H1 (cell line): ENCODE measurements at regions not wholly inside any gene's neighbourhood (a gene's known extent, or its start where the extent isn't known, plus 50 kb on each side); places are given as distances from the start of the nearest gene placed in this dataset.

Experiments used
- CREB1 ChIP-seq: IDR thresholded peaks from 2 replicates; pipeline ENCODE4 v1.6.1; 2012; ENCODE audit warnings: inconsistent platforms
- ZNF274 ChIP-seq: IDR thresholded peaks from 2 replicates; pipeline ENCODE4 v1.7.0; 2012; ENCODE audit warnings: low read length, borderline replicate concordance; ENCODE audit errors: extremely low read depth

DNA sequence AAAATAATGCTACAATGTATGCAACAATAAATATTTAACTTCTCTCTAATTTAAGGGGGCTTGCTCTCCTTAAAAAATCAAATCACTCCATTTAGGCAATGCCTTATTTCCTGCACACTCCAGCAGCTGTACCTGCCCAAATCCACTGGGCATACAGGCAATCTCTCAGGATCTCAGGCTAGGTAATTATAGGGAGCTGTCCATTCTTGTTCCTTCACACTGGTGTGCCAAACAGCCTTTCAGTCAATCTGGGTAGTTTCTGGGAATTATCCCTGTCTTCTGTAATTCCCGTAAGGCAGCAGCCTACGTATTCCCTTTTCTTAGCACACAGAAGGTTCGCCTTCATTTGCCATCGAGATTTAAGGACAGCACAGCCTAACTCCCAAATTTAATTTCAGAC, 922.6 kb upstream of the SLIT2 start (continued):
- TF ChIP-seq ZNF274 (no peak), CREB1 (no peak)
